SK-N-SH treated with all-trans-retinoic acid at 6 μM for 48 hours (cell line): ENCODE measurements at regions not wholly inside any gene's neighbourhood (a gene's known extent, or its start where the extent isn't known, plus 50 kb on each side); places are given as distances from the start of the nearest gene placed in this dataset.

Source experiments
- ATAC-seq: fragments of 200-7000 bp; cut with Tn5 transposase; 3 replicates; pipeline ENCODE4 v1.9.1; 2020; ENCODE audit warnings: mild to moderate bottlenecking, moderate library complexity
- ARNTL ChIP-seq: fragments of 450-650 bp; formaldehyde crosslinking; IDR thresholded peaks from 2 replicates; pipeline ENCODE4 v1.5.0; 2020; ENCODE audit warnings: low read depth, mild to moderate bottlenecking, moderate library complexity, borderline replicate concordance
- BACH2 ChIP-seq: fragments of 250-450 bp; sonication (Bioruptor Pico); IDR thresholded peaks from 2 replicates; pipeline ENCODE4 v1.9.0; 2021; ENCODE audit warnings: mild to moderate bottlenecking, borderline replicate concordance
- CSDC2 ChIP-seq: fragments of 250-450 bp; sonication (Bioruptor Pico); IDR thresholded peaks from 2 replicates; pipeline ENCODE4 v1.5.0; 2020; ENCODE audit warnings: mild to moderate bottlenecking, moderate library complexity
- CSRNP3 ChIP-seq: fragments of 250-450 bp; sonication (Bioruptor Pico); IDR thresholded peaks from 2 replicates; pipeline ENCODE4 v1.5.1; 2021; ENCODE audit warnings: mild to moderate bottlenecking, moderate library complexity
- ESRRG ChIP-seq: fragments of 250-450 bp; sonication (Bioruptor Pico); IDR thresholded peaks from 2 replicates; pipeline ENCODE4 v1.6.1; 2021; ENCODE audit warnings: mild to moderate bottlenecking
- GLIS3 ChIP-seq: fragments of 250-450 bp; sonication (Bioruptor Pico); IDR thresholded peaks from 2 replicates; pipeline ENCODE4 v1.5.0; 2020; ENCODE audit warnings: mild to moderate bottlenecking, moderate library complexity
- ISL1 ChIP-seq: fragments of 250-450 bp; sonication (Bioruptor Pico); IDR thresholded peaks from 2 replicates; pipeline ENCODE4 v2.1.2; 2022; ENCODE audit warnings: mild to moderate bottlenecking, moderate library complexity
- OSR1 ChIP-seq: fragments of 250-450 bp; sonication (Bioruptor Pico); IDR thresholded peaks from 2 replicates; pipeline ENCODE4 v1.8.0; 2022; ENCODE audit warnings: moderate library complexity, mild to moderate bottlenecking, inconsistent platforms
- PATZ1 ChIP-seq: fragments of 250-450 bp; sonication (Bioruptor Pico); IDR thresholded peaks from 2 replicates; pipeline ENCODE4 v1.8.0; 2020; ENCODE audit warnings: mild to moderate bottlenecking, moderate library complexity, borderline replicate concordance
- POU6F1 ChIP-seq: fragments of 250-450 bp; sonication (Bioruptor Pico); IDR thresholded peaks from 2 replicates; pipeline ENCODE4 v1.8.0; 2021; ENCODE audit warnings: low read depth, mild to moderate bottlenecking, moderate library complexity, borderline replicate concordance
- PPARA ChIP-seq: fragments of 250-450 bp; sonication (Bioruptor Pico); IDR thresholded peaks from 2 replicates; pipeline ENCODE4 v1.5.0; 2020; ENCODE audit warnings: mild to moderate bottlenecking, borderline replicate concordance
- RARB ChIP-seq: fragments of 250-450 bp; sonication (Bioruptor Pico); IDR thresholded peaks from 2 replicates; pipeline ENCODE4 v1.8.0; 2021; ENCODE audit warnings: mild to moderate bottlenecking, moderate library complexity
- SNAI2 ChIP-seq: fragments of 250-450 bp; sonication (Bioruptor Pico); IDR thresholded peaks from 2 replicates; pipeline ENCODE4 v1.5.0; 2020; ENCODE audit warnings: mild to moderate bottlenecking, moderate library complexity
- TCF4 ChIP-seq: fragments of 250-450 bp; sonication (Bioruptor Pico); IDR thresholded peaks from 2 replicates; pipeline ENCODE4 v1.8.0; 2021; ENCODE audit warnings: mild to moderate bottlenecking, moderate library complexity, borderline replicate concordance
- TOX ChIP-seq: fragments of 250-450 bp; sonication (Bioruptor Pico); IDR thresholded peaks from 2 replicates; pipeline ENCODE4 v1.8.0; 2021; ENCODE audit warnings: mild to moderate bottlenecking, moderate library complexity, borderline replicate concordance
- TSHZ2 ChIP-seq: fragments of 250-450 bp; sonication (Bioruptor Pico); IDR thresholded peaks from 2 replicates; pipeline ENCODE4 v1.5.0; 2020; ENCODE audit warnings: mild to moderate bottlenecking, moderate library complexity
- ZC3H10 ChIP-seq: fragments of 250-450 bp; sonication (Bioruptor Pico); IDR thresholded peaks from 2 replicates; pipeline ENCODE4 v1.5.1; 2021; ENCODE audit warnings: mild to moderate bottlenecking, moderate library complexity
- ZFP3 ChIP-seq: fragments of 250-450 bp; sonication (Bioruptor Pico); IDR thresholded peaks from 2 replicates; pipeline ENCODE4 v1.5.0; 2020; ENCODE audit warnings: mild to moderate bottlenecking, moderate library complexity
- ZNF565 ChIP-seq: fragments of 450-650 bp; formaldehyde crosslinking; conservative IDR thresholded peaks from 2 replicates; pipeline ENCODE4 v1.5.0; 2020; ENCODE audit warnings: low read depth, mild to moderate bottlenecking, moderate library complexity
- ZNF8 ChIP-seq: fragments of 450-650 bp; formaldehyde crosslinking; IDR thresholded peaks from 2 replicates; pipeline ENCODE4 v1.5.0; 2020; ENCODE audit warnings: mild to moderate bottlenecking, moderate library complexity

GRCh38 chr15:47182818-47183217 lies 534.5 kb upstream of the SEMA6D start:
- no peak for TF ChIP-seq CSRNP3 (CRISPR knock-in tag)
- TF ChIP-seq ZNF8 (CRISPR knock-in tag): no peak
- no peak for TF ChIP-seq RARB
- TF ChIP-seq PATZ1: no peak
- TF ChIP-seq TOX (CRISPR knock-in tag): no peak
- no peak for TF ChIP-seq PPARA (CRISPR knock-in tag)
- no peak for TF ChIP-seq CSDC2 (CRISPR knock-in tag)
- TF ChIP-seq, all 23 proteins: peak for 0
- ATAC-seq: no peak

- TF ChIP-seq TSHZ2 (CRISPR knock-in tag): no peak
- no peak for TF ChIP-seq BACH2
- TF ChIP-seq SNAI2 (CRISPR knock-in tag): no peak
- TF ChIP-seq OSR1 (CRISPR knock-in tag): no peak
- ATAC-seq: peak; percentile 78
Observed at GRCh38 chr15:47184003-47184907, 533.0 kb upstream of the SEMA6D start.

GRCh38 chr15:47184908-47185801 lies 532.1 kb upstream of the SEMA6D start:
- ATAC-seq: peak; percentile 60; the same call in 2 of the 3 replicates
- no peak for TF ChIP-seq ZC3H10 (CRISPR knock-in tag)

- no peak for TF ChIP-seq TSHZ2 (CRISPR knock-in tag)
- TF ChIP-seq ZFP3 (CRISPR knock-in tag): no peak
- no peak for TF ChIP-seq TCF4
- TF ChIP-seq PPARA (CRISPR knock-in tag): no peak
- TF ChIP-seq ARNTL (CRISPR knock-in tag): no peak
- no peak for TF ChIP-seq ZC3H10 (CRISPR knock-in tag)
- TF ChIP-seq ESRRG (CRISPR knock-in tag): no peak
- no peak for TF ChIP-seq CSDC2 (CRISPR knock-in tag)
- TF ChIP-seq GLIS3 (CRISPR knock-in tag): no peak
- TF ChIP-seq ISL1 (CRISPR knock-in tag): no peak
- no peak for TF ChIP-seq ZNF565 (CRISPR knock-in tag)
- no peak for TF ChIP-seq POU6F1 (CRISPR knock-in tag)
- no peak for ATAC-seq
Observed at GRCh38 chr15:47186075-47186474, 531.2 kb upstream of the SEMA6D start.
